Stimulated activated CD8-positive, alpha-beta memory T cell treated with anti-CD3 and anti-CD28 coated beads, Interleukin-4, amount 100 ng/mL, for 48 hours (primary cell): ENCODE measurements at regions not wholly inside any gene's neighbourhood (a gene's known extent, or its start where the extent isn't known, plus 50 kb on each side); places are given as distances from the start of the nearest gene placed in this dataset.
"Not testable (repeated sequence)": the region's sequence is repeated elsewhere in the genome, so short reads cannot be mapped to it uniquely, and the experiment has no call there.

Experiments used
- DNase-seq: peaks from one replicate; pipeline ENCODE4 v3.0.0-alpha.2; 2020

DNA sequence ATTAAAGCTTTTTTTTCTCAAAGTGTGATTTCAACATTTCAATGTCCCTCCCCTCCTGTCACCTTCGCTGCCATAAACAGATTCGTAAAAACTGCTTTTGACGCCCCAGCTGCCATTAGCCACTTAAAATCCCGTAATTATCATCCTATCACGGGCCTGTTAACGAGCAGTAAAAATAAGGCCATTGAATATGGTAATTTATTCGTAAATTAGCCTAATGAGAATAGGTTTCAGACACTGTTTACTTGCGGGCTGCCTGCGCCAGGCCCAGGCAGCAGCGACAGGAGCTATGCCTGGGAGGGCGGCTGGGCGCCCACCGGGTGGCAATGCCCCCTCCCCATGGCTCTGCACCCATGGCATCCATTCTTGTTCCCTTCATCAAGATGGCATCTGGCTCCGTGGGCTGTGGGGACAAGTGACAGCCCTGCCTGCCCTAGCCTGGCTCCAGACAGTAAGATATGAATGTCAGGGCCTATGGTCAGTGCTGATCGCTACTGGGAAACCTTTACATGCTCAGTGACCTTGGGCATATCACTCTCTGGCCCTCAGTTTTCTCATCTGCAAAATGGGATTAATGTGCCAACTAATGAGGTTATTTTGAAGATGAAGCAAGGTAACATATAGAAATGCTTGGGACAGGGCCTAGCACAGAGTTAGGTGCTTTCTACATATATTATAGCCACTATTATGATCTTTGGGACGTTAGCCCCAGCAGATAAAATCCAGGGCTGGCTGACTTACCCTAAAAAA lies 500.8 kb downstream of the MN1 start:
- no peak for DNase-seq

DNA sequence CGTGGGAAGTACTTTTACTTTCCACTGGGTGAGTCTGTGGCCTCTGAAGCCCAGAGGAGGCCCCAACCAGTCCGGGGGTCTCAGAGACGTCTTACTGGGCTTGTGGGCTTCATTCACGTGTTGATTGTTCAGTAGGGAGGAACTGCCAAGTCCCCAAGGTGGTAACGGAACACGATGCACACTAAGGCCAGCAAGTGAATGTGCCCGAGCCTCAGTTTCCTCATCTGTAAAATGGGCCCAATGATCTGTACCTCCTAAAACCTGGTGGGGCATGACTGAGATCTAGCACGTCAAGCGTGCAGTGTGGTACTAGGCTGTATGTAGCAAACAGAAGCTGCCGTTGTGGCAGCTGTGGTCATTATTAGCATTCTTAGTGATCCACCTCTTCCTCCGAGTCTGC lies 499.1 kb downstream of the MN1 start:
- DNase-seq: no peak

DNA sequence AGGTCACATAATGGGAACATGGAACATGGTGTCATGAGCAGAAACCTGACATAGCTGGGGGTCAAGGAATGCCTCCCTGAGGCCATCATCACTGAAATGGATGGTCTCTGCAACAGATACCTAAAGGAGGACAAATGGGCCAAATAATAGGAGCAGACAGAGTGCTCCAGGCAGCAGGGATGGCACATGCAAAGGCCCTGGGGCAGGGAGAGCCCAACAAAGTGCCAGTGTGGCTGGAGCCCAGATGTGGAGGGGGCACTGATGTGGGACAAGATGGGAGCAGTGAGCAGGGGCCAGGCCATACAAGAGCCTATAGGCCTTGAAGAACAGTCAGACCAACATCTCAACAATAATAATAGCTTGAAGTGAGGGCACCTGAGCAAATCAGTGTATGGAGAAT lies 497.8 kb downstream of the MN1 start:
- no peak for DNase-seq

DNA sequence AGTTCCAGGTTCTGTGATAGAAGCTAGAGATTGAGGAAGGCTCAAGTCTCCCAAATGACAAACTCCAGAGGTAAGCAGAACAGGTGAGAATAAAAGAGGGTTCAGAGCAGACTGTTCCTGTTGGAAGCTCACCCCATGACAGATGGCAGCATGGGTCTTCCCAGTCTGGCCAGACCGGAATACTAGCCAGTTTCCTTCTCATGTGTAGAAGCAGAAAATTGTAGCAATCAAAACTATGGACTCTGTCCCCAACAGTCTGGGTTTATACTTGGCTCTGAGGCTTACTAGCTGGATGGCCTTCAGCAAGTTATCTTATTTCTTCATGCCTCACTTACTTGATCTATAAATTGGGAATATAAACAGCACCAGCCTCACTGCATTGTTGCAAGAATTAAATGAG lies 494.8 kb downstream of the MN1 start:
- DNase-seq: no peak

DNA sequence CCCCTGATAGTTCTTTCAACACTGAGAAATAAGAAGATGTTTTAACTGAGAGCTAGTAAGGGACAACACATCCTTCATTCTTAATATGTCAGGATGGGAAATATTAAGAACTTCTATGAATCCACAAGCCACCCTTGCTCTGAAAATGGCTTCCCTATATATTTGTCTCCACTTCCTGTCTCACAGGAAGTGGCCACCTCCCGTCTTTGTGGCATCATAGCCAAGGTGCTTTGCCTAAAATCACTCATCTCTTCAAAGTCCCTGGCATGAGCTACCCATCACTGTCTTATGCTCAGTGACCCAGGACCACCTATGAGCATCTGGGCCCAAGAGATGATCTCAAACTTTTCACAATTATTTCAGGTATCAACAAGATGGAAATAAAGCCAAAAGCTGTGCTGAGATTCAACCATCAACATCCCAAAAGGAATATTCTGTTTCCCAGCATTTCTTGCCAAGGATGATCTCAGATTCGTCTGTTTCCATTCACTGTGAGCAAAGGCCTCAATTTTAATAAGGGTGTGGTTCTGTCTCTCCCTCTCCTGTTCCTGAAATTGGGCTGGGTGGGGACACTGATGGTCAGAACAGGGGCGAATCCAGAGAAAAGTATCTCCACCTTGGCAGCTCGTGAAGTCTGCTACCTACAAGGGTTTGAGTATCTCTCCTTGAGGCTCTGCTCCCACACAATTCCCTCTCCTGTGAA lies 493.9 kb downstream of the MN1 start:
- DNase-seq: no peak

DNA sequence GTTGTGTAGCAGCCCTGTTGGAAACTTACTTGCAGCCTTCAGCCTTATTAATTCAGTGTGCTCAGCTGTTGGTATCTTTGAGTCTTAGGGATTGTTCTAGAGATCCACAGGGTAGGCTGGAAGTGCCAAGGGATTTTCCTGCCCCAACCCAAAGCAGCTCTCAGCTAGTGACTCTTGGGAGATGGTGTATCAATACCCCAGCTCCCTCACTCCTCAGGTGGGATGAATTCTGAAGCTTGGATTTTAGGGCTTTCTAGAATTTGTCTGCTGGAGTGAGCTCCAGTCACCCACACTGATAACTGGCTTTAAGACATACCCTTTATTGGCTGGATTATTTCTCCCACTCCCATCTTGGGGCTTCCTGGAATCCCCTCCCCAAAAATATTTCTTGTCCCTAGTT lies 493.0 kb downstream of the MN1 start:
- DNase-seq: no peak

DNA sequence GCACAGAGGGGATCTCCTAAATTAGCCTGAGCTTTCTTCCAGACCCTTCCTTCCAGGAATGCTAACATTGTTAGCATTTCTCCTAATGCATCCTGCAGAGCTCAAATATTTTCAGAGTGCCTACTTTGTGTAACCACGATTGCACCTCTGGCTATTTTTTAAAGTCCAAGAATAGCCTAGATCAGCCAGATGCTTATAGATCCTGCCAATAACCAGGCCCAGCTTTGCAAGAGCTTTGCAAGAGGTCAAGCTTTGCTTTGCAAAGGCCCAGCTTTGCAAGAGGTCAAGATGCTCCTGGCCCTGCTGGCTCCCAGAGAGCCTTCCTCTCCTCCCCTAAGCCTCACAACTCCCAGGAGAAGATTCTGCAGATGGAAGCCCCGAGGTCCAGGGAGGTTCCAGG lies 491.9 kb downstream of the MN1 start:
- no peak for DNase-seq

DNA sequence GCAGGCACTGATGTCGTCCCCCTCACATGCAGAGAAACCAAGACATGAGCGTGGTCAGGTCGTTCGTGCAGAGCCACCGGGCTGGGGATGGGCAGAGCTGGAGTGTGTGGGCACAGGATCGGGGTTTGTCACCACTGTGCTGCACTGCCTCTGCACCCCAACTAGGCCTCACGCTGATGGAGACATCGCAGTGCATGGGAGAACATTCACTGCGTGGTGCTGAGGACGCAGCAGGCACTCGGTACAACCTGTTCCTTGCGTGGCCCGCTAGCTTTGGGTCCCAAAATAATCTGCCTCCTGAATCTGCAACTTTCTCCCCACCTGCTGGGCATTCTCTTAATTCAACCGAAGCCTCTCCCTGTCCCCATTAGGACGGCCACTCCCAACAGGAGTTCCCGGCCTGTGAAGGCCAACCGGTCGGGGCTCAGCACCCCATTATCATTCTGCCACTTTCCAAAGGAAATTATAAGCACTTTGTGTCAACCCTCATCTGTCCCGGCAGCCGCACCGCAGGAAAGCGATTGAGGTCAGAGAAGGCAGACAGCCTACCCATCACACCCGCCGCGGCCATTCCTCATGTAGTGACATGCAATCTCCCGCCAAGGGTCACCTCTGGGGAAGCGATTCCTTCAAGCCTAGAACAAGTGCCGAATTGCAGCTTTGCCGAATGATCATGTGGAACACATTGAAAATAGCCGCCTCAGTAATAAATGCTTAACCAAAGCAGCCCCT lies 490.4 kb downstream of the MN1 start:
- no peak for DNase-seq

DNA sequence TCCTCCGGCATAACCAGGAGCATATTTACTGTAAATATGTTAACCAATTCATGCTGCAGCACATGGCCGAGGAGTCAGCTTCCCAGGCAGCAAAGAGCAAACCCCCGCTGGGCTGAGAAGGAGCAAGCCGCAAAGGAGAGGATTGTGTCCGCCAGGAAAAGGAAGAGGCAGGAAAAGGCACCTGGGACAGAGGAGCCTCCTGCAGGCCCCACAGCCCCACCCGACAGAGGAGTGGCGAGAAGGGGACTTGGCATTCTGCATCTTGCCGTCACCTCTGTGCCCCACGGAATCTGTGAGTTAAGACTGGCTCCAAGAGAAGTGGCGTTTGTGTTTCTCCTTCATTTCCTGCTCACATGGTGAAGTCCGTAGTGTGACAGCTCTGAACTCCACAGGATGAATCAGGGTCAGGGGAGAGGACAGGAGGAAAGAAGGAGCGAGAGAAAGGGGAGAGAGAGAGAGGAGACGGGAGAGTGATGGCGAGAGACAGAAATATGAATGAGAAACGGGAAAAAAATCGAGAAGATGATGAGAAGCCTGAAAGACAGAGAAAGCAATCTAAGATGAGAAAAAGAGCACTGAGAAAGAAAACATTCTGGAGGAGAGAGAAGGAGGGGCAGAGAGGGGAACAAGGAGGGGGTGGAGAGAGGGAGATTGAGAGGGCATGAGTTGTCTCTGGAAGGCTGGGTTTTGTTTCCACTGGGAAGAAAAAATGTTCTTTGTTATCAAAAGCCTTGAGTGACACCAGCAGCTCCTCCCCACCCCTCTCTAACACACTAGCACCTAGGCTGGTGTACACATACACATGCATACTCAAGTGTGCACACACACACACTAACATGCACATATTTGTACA lies 489.6 kb downstream of the MN1 start:
- no peak for DNase-seq

DNA sequence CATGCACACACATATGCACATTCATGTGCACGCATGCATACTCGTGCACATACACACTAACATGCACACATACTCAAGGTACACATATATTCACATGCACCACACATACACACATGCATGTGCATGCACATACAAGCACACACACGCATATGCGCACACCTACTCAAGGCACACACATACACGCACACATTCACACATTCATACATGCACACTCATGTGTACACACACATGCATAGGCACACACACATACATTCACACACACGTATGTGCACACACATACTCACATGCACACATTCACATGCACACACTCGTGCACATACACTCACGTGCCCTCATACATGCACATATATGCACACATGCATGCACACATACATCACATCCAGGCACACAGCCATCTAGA lies 489.0 kb downstream of the MN1 start:
- no peak for DNase-seq

DNA sequence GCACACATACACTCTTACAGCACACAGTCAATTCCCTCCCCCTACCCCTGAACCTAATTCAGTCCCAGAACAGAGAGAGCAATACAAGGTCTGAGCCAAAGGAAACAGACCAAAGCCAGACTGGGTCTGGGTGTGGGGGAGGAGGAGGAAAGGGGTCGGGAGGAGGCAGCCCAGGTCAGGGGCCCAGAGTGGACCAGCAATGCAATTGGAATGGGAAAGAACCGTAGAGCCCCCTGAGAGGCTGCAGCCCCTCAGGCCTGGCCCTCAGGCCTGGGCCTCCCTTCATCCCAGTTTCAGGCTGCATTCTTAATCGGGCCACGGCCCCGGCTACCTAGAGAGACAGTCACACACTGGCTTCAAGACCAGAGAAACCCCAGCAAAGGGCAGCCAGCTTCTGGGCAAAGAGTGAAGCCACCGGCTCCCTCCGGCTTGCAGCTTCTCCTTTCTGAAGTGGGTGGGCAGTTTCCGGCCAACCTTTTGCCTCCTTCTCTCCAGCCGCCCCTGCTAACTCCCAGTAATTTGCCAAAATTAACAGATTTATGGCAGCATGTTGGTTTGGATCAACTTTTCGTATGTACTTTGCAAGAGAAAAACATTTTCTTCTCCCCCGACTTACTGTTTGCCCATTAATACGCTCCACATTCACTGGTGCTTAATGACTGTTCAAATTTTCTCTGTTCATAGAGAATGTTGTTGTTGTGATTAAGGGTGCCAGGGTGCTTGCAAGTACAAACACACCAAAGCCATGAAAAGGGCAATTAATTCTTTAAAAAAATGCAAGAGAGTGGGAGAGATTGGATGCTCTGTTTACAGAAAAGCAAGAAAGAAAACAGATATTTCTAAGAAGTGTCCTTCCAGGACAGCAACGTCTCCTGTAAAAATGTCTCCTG lies 488.3 kb downstream of the MN1 start:
- DNase-seq: no peak

DNA sequence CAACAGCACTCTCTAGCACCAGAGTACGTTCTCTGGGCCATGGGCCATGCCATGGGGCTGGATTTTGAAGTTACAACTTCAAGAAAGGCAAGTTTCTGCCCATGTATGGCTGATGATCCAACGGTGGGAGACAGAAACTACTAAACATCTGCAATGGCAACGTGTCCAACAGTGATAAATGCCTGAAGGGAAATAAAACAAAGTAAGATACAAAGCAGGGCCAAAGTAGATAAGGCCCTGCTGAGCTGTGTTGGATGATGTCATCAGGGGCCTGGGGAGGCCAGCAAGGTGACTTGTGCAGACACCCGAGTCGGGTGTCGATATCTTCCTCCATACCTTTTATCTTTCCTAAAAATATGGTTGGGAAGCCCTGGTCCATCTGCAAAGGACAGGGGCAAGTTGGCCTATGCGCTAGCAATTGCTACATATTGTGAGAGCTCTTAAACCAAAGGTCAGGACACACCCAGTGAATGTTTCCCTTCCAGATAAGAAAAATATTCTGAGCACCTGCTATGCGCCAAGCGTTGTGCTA lies 487.2 kb downstream of the MN1 start:
- no peak for DNase-seq

DNA sequence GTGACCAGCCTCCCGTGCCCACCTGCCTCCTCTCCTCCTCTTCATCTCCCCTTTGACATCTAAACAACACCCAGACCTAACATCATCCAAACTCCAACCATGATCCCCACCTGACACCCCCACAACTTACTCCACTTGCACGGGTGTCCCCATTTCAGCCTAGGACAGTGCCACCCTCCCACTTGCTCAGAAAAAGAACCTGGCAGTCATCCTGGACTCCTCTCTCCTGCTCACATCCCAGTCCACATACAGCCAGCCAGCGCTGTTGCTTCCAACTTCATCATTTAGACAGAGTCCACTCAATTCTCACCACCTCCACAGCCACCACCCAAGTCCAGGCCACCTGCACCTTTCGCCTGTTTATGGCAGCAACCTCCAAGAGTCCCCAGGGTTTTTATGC lies 485.7 kb downstream of the MN1 start:
- no peak for DNase-seq

DNA sequence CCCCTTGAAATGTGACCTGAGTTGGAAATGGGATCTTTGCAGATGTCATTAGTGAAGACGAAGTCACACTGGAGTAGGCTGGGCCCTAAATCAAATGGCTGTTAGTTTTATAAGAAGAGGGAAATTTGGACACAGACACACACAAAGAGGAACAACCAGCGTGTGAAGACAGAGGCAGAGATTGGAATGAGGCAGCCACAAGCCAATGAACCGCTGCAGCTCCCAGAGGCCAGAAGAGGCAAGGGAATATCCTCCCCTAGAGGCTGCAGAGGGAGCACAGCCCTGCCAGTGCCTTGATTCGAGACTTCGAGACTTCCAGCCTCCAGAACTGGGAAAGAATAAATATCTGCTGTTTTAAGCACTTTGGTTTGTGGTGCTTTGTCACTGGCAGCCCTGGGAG lies 484.5 kb downstream of the MN1 start:
- DNase-seq: no peak

DNA sequence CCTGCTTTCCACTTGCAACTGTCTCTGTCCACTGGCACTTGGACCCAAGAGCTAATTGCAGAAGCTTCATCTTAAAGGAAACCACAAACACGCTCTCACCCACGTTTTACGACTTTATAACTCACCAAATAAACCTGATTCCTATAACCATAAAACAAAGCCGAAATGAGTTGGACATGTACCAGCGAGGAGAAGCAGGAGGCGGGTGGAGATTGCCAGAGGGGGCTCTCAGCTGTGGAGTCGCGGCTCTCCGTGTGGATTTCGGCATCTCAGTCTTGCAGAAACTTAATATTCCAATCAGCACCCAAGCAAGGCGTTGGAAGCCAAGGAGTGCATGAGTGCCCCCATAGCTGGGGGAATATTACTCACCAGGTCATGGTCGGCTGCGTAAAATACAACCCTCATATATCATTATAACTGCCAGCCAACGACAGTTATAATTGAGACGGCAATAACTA lies 483.6 kb downstream of the MN1 start:
- DNase-seq: no peak

DNA sequence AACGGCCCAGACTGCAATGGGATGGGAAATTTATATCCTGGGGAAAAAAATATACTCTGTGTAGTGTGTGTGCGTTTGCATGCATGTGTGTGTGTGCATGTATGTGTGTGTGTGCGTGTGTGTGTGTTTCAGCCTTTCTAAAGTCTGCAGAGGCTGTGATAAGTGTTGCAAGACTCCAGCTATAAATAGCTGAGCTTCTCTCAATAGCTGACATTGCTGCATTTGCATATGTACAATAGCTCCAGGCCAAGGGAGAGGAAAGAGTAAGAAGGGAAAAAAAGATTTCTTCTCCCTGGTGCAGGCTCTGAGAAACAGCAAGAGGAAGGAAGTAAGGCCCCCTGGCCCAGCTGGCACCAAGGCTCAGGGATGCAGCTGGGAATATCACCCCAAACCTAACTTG lies 483.0 kb downstream of the MN1 start:
- no peak for DNase-seq

DNA sequence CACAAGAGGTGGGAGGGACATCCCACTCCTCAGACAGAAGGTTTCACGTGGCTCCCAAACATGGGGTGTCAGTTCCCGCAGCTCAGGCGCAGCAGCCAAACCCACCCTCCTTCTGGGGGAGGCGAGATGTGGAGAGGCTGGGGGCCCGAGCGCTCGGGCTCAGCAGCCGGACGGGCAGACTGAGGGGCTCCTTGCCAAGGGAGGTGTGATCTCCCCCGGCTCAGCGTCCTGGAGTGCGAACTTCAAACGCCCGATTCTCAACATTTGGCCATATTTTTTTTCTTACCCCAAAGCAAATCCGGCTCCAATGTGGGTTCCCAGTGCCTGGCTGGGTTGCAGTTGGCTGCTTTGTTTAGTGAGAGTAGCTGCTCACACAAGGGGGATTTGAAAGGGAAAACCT lies 477.9 kb downstream of the MN1 start:
- no peak for DNase-seq

DNA sequence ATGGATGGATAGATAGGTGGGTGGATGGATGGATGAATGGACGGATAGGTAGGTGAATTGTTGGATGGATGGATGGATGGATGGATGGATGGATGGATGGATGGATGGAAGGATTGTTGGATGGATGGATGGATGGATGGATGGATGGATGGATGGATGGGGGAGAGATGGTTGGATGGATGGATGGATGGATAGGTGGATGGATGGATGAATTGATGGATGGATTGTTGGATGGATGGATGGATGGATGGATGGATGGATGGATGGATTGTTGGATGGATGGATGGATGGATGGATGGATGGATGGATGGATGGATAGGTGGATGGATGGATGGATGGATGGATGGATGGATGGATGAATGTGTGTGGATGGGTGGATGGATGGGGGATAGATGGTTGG lies 476.6 kb downstream of the MN1 start:
- DNase-seq: not testable (repeated sequence)

DNA sequence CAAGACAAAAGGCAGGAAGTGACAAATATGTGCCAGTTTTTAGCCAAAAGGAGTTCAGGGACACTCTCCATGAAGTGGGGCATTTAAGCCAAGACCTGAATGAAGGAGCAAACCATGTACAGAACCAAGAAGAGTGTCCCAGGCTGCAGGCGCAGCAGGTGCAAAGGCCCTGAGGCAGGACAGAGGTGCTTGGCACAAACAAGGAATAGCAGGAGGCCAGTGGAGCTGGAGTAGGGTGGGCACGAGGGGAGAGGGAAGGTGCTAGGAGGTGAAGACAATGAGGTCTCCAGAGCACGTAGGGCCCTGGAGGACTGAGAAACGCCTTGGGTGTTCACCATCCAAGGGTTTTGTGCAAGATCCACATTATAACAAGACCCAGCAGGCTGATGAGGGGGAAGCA lies 474.1 kb downstream of the MN1 start:
- DNase-seq: no peak

DNA sequence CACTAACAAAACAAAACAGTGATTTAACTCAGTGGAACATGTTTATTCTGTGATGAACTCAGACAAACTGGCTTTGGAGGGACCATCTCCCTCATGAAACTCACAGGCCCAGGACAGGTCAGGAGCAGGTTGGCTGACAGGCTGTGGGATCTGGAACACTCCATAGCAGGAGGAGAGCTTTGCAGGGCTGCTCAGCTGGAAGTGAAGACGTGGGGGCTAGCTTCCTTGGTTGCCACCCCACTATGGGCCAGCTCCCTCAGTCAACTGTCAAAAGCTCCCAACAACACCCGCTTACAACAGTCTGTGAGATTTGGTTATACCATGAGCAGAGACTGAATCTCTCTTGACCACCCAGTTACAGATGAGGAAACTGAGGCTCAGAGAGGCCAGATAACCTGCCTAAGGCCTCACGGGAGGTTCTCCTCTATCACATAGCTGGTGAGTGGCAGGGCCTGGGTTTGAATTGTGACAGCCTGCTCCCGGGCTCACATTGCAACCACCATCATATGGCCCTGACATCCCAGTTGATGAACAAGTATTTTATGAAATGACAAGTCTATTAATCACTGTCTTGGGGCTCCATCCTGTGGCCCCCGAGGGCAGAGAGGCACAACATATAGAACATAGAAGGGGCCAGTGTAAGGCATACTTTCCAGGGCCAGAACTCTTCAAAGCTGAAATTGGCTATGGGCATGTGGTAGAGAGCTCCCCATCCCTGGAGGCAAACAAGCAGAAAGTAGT lies 473.4 kb downstream of the MN1 start:
- DNase-seq: no peak
